ENCODE measurements at regions not wholly inside any gene's neighbourhood (a gene's known extent, or its start where the extent isn't known, plus 50 kb on each side); places are given as distances from the start of the nearest gene placed in this dataset.
"Not testable (repeated sequence)": the region's sequence is repeated elsewhere in the genome, so short reads cannot be mapped to it uniquely, and the experiment has no call there.

DNA sequence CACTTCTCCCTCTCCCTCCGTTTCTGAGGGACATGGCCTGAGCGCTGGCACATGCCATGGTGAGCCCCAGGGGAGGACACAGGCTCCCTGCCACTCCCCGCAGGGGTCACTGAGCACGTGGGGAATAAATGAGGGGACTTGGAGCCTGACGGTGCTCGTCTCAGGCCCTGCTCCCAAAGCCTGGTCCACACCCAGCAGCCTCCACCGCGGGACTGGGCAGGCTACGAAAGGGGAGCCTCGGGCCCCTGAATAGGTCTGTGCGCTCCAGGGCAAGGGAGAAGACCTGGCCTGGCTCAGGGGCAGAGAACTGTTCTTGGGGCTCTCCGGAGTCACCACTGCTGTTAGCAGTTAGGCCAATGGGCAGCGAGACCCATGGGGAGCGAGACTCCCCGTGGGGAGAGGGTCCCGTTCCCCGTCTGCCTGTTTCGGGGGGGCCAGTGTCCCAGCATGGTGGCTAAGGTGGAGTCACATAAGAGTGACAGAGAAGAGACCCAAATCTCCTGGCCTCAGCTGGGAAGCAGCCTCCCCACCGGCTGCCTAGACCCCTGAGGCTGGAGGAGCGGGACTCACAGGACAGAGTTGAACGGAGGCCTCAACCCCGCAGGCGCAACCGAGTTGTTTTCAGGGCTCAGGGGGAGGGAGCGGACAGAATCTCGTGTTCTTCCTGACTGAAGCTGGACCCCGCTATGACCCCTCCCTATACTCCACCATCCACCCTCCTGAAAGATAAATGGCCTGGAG, 329.8 kb upstream of the SFSWAP start:
- DNase-seq, result no peak

DNA sequence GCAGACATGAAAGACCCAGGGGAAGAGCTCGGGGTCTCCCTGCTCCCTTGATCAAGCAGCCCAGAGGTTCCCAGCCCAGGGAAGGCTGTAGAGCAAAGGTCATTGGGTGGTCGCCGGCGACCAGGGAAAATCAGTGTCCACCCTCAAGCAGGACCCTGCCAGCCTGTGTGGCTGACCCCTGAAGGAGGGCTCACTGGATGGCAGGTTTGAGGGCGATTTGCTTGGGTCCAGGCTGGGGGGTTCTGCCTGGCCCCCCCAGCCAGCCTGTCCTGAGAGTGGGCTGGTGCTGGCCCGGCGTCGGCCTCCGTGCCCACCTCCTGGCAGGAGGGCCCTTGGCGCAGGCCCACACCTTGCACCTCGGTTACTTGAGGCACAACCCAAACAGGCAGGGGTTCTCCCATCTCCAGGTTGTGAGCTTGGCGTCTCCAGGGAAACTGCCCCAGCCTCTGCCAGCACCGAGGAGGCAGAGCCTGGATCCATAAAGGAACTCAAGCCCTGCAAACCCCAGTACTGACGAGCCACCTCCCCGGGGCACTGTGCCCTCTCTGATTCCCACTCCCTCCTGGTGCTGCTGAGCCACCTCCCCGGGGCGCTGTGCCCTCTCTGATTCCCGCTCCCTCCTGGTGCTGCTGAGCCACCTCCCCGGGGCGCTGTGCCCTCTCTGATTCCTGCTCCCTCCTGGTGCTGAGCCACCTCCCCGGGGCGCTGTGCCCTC, 329.0 kb upstream of the SFSWAP start:
- no peak for DNase-seq

DNA sequence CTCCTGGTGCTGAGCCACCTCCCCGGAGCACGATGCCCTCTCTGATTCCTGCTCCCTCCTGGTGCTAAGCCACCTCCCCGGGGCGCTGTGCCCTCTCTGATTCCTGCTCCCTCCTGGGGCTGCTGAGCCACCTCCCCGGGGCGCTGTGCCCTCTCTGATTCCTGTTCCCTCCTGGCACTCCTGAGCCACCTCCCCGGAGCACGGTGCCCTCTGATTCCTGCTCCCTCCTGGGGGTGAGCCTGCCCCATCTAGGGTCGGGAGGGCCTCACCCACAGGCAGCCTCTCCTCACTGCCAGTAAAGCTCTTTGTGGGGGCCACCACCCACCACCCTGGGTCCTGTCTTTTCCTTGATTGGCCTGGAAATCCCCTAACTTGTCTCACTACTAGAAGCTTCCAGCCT, 327.6 kb upstream of the SFSWAP start:
- DNase-seq, result no peak

DNA sequence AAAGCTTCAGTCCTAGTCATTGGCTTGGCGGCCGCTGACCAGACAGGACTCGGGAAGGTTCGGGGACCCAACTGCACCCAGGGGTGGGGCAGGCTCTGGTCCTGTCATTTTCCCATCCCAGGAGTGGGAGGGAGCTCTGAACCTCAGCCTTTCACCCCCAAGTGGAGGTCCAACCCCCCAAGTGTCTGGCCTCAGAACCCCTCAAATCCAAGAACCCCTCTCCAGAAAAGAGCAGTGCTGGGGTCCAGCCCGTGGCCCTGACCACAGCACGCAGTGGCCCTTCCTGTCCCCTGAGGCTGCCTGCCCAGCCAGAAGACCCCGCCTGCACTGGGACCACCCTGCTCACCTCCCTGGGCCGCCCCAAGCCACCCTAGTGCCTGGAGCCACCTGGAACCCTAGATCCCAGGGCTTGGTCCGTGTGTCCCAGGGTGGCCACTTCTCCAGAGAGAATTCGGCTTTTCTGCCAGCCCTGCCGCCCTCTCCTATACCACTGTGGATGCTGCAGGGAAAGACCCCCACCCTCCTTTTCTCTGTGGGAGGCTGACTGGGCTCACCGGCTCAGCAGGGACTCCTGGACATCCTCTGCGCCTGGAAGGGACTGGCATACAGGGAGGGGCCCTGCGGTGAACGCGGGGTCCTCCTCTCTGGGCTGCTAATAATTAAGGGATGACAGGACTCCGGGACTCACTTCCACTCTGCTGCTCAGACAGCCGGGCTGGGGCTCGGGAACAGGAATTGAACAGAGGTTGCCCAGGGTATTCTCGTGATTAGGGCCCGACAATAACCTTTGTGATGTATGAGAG, 326.9 kb upstream of the SFSWAP start:
- DNase-seq, result no peak

DNA sequence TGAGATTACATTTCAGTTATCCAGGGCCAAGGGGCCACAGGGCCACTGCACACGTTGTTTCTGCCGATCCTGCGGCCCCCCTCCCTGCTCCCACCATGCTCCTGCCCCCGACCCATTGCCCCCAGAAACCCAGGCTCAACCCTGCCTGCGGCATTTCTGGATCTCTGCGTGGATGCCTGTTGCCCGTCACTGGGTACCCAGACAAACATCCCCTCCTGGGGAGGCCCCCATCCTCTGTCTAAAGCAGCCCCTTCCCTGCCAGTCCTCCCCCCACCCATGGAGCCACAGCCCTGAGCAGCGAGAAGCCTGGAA, 326.4 kb upstream of the SFSWAP start:
- DNase-seq, result no peak

DNA sequence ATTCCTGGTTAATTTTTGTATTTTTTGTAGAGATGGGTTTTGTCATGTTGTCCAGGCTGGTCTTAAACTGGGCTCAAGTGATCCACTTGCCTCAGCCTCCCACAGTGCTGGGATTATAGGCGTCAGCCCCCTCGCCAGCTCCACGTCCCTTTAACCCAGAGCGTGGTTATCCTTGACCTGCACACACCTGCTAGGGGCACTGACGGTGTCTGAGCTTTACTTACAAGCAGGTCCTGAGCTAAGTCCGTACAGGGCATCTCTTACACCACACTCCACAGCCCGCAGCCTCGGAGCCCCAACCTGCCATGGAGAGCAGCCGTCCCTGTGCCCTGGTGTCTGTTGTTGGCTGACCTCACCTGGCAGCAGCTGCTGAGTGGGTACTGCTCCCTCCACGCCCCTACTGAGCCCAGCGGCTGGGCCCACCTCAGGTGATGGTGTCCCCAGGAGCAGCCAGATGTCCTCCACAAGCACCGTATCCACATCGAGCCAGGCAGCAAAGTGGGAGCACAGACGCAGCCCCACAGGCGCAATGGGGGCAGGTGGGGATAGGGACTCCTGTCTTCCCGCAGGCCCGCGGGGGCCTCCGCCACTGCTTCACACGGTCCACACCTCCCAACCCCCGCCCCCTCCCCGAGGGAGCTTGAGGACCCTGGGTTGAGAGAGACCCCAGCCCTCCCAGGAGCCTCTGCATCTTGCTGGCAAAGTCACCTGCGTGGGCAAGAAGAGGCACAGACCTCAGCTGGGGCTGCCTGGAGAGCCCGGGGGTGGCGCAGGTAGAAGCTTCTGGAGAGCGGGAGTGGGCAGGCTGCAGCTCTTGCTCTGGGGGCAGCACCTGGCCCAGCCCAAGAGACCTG, 325.4 kb upstream of the SFSWAP start:
- DNase-seq, result no peak

DNA sequence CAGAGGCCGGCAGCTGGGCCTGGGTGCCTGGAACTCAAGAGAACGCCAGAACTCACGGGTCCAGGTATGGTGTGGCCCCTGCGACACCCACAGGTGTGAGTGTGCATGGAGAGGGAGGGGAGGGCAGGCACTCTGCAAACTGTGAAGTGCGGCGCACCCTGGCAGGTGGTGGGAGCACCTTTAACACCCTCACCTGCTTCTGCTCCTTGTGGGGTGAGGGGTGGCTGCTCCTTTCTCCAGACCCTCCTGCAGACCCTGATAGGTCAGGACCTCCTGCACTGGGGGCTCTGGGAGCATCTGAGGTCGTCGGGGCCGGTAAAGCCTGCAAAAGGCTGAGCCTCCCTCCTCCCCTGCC, 324.7 kb upstream of the SFSWAP start:
- no peak for DNase-seq

DNA sequence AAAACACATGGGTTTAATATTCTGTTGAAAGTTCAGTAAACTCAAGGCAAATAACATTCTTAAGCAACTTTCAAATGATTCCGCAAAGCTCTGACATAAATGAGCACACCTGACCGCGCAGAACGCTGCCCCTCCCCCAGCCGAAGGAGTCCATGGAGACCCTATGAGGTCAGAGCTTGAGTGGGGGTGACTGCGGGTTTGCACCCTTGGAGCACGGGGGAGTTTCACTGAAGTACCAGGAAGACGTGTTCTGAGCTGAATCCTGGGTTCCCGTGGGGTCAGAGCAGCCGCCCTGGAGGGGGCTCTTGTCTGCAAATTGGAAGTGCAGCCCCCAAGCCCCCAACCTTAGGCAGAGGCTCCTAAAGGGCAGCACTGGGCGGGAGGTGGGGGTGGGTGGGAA, 324.1 kb upstream of the SFSWAP start:
- no peak for DNase-seq

DNA sequence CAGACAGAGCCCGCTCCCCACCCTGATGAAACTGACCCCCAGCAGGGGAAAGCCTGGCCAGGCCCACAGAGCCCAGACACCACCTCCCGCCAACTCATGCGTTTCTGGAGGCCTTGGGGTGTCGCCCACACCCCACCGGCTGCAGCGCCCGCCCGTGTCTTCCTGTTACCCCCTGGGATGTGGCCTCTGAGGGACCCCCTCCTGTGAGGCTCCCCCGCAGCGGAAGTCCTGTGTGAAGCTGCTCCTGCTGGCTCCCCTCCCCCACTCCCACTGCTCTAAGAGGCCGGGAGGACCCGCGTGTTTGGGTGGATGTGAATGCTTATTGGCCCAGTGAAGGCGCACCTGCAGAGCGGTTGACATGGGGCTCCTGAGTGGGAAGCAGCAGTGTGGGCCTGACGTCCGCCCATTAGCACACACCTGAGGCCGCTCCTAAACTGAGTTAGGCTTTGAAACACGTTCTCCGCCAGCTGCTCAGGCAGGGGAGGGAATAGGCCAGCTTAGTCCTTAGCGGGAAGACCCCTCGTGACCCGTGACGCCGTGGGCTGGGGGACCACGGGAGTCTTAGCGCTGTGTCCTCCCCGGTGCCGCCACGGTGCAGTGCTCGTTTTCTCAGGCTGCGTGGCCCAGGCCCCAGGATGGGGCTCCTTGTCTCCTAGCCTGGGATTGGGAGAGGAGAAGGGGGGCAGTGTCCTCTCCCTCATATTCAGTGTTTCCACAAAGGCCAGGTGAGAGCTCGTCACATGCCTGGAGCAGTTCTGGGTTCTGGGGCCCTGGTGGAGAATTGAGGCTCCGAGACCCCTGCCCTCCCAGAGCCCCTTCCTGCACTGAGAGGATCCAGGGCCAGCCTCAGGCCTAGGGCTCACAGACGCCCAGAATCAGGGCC, 323.4 kb upstream of the SFSWAP start:
- DNase-seq, result no peak

DNA sequence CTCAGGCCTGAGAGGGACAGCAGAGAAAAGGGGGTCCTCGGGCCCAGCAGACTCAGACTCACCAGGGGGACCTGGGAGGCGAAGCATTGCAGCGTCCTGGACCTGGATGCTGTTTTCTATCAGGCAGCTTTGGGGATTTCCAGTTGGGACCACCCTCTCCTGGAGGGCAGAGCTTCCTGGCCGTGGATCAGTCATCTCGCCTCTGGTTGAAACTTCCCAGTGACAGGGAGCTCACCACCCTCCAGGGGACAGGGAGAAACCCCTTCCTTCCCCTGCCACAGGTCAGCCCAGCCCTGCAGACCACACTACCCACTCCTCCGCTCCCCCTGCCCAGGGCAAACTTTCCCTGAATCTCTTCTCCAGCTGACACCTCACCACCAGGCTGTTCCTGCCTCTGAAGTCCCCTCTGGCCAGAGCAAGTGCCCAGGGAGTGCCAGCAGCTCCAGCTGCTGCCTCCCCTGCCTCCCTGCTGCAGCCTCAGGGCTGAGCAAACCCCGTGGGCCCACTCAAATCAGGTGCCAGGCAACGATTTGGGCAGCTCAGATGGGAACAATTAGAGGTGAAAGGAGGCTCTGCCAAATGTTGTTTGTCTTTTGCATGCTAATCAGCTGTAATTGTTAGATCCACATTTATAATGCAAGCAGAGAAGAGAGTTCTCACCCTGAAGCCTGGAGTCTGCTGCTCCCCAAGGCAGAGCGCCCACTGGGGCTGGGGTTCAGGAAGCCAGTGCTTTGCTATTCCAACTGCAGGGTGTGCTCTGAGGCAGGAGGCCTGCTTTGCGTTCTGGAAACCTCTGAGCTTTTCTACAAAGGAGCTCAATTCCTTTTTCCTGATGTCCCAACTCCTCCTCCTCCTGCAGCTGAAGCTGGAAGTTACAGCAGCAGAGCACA, 322.5 kb upstream of the SFSWAP start:
- not testable (repeated sequence) for DNase-seq

DNA sequence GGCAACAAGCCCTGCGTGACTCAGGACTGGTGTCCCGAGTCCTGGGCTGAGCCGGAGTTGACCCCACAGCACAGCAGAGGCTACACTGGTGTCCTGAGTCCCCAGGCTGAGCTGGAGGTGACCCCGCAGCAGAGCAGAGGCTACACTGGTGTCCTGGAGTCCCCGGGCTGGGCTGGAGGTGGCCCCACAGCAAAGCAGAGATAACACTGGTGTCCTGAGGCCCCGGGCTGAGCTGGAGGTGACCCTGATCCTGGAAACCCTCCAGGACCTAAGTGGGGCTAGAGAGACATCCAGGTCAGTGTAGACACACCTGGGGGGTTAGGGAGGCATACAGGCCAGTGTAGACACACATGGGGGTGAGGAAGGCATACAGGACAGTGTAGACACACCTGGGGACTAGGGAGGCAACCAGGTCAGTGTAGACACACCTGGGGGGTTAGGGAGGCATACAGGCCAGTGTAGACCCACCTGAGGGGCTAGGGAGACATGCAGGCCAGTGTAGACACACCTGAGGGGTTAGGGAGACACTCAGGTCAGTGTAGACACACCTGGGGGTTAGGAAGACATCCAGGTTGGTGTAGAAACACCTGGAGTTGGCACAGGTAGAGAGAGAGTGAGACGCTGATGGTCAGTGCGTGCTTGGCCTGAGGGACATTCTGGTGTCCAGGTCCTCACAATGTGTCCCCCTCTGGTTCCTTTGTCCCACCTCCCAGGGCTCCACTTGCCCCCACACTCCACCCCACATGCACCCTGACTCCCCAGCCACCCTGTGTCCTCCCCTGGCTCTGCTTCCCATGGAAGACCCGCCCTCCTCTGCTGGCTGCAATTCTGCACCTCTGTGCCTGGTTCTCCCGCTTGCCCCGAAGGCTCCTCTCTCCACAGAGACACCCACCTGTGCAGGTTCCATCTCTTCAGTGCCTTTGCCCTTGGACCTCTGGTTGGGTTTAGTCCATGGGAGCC, 321.6 kb upstream of the SFSWAP start:
- DNase-seq, result no peak

DNA sequence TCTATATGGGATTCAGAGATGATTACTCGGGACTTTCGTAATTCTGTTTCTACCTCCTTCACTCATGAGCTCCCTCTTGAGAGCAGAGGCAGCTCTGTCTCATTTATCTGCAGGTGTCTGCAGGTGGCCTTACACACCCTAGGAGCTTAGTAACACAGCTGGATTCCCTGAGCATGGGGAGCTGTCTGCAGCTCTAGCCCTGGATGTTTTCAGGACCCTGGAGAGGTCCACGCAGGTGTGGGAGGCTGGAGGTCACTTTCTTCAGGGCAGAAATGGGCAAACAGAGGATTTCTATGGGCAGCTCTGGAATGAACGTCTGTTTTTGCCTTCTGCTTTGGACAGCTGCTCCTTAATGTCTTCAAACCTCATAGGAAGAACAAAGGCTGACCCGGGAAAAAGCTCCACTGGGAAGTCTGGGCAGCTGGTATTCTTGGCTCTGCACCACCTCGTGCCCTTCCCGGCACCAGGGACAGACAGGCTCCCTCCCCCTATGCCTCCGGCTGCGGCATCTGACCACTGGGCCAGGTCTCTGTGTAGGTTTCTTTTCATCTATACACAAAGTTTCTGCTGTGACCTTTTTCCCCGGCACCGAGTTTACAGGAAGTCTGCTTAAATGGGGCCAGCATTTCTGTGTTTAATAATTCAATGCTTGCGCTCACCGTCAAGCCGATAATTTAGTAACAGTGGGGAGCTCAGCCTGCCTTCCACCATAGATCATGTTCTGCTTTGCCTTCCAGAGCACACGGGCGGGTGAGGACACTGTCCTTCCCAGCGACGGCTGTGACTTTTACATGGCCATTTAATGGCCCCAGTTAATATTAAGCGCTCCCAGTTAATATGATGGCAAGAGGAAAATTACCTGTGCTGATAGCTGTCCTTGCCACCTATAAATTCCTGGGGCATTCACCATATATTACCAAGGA, 320.2 kb upstream of the SFSWAP start:
- no peak for DNase-seq

DNA sequence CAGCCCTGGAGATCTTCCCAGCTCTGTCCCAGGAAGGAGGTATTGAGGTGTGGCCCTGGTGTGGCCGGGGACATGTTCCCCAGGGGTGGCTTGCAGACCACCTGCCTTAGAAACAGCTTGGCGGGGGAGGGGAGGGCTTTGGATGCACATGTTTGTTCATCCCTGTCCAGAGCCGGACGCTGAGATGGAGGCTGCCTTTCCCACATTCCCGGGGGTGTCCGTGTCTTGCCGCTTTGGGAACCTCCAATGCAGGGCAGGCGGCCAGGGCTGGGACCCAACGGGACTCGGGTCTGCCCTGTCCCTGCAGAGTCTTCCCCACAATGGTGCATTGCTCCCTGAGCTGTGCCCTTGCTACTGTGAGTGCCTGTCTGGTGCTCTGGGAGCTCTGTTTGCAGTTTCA, 319.5 kb upstream of the SFSWAP start:
- no peak for DNase-seq

DNA sequence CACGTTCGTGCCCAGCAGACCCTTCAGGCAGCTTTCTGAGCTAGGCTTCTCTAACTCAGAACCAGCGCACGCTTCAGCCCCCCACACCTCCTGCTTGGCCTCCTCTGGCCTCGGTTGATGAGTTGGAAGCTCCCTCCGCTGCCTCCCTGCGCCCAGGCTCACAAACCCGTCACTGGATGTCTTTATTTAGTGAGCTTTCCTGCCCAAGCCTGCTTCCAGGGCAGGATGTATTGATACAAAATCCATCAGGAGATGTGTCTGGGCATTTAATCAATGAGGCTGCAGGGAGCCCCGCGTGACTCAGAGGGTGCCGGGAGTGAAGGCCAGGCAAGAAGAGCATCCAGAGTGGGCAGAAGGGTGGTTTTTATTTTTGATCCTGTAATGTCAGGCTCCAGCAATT, 316.1 kb upstream of the SFSWAP start:
- not testable (repeated sequence) for DNase-seq

DNA sequence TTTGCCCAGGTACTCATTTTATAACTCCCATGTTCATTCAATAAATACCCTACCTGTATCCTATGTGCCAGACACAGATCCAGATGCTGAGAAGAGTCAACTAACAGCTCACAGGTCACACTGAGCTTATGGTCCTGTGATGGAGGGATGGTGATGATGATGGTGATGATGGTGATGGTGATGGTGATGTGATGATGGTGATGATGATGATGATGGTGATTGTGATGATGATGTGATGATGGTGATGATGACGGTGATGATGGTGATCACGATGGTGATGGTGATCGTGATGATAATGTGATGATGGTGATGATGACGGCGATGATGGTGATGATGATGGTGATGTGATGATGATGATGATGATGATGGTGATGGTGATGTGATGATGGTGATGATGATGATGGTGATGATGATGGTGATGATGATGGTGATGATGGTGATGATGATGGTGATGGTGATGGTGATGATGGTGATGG, 315.6 kb upstream of the SFSWAP start:
- not testable (repeated sequence) for DNase-seq

DNA sequence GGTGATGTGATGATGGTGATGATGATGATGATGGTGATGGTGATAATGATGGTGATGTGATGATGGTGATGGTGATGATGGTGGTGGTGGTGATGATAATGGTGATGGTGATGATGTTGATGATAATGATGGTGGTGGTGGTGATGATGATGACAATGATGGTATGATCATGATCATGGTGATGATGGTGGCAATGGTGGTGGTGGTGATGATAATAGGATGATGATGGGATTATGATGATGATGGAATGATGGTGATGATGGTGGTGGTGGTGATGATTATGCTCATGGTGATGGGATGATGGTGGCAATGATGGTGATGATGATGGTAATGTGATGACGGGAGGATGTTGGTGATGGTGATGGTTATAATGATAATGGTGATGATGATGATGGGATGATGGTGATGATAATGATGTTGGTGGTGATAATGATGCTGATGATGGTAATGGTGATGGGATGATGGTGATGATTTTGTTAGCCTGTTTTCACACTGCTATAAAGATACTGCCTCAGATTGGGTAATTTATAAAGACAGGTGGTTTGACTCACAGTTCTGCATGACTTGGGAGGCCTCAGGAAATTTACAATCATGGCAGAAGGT, 314.8 kb upstream of the SFSWAP start:
- no peak for DNase-seq

DNA sequence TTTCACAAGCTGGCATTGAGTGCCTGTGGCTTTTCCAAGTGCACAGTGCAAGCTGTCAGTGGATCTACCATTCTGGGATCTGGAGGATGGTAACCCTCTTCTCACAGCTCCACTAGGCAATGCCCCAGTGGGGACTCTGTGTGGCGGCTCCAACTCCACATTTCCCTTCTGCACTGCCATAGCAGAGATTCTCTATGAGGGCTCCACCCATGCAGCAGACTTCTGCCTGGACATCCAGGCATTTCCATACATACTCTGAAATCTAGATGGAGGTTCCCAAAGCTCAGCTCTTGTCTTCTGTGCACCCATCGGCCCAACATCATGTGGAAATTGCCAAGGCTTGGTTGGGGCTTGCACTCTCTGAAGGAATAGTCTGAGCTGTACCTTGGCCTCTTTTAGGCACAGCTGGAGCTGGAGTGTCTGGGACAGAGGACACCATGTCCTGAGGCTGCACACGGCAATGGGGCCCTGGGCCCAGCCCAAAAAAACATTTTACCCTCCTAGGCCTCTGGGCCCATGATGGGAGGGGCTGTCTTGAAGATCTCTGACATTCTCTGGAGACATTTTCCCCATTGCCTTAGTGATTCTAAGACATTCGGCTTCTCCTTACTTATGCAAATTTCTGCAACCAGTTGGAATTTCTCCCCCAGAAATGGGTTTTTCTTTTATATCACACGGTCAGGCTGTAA, 313.3 kb upstream of the SFSWAP start:
- no peak for DNase-seq
